ENCODE measurements at regions not wholly inside any gene's neighbourhood (a gene's known extent, or its start where the extent isn't known, plus 50 kb on each side); places are given as distances from the start of the nearest gene placed in this dataset.

DNA sequence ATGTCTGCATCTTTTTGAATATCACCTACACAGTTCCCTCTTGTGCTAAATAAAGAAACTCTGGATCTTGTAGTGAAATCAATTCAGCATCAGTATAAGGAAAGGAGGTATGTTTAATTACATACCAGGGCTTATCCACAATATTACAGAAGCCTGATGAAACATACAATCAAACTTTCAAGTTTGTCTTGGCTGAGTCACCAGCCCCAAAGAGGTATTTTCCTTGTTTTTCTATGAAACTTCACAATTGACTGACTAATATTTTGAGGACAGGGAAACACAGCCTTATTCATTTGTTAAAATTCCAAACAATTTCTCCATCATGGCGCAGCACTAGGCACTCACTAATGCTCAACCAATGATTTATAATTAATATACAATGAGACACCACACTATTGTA, 952.4 kb downstream of the PCDH17 start:
- TF ChIP-seq, protein P1, sequence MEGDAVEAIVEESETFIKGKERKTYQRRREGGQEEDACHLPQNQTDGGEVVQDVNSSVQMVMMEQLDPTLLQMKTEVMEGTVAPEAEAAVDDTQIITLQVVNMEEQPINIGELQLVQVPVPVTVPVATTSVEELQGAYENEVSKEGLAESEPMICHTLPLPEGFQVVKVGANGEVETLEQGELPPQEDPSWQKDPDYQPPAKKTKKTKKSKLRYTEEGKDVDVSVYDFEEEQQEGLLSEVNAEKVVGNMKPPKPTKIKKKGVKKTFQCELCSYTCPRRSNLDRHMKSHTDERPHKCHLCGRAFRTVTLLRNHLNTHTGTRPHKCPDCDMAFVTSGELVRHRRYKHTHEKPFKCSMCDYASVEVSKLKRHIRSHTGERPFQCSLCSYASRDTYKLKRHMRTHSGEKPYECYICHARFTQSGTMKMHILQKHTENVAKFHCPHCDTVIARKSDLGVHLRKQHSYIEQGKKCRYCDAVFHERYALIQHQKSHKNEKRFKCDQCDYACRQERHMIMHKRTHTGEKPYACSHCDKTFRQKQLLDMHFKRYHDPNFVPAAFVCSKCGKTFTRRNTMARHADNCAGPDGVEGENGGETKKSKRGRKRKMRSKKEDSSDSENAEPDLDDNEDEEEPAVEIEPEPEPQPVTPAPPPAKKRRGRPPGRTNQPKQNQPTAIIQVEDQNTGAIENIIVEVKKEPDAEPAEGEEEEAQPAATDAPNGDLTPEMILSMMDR (IDR thresholded peaks at IDR 0.05), result no peak
- no peak for TF ChIP-seq POLR2A (IDR thresholded peaks at IDR 0.05)
